NCI-H1417 (cell line): ENCODE measurements at regions not wholly inside any gene's neighbourhood (a gene's known extent, or its start where the extent isn't known, plus 50 kb on each side); places are given as distances from the start of the nearest gene placed in this dataset.
A peak's percentile ranks its signal among the peaks of the same experiment; 100 is the strongest.
"Not testable (repeated sequence)": the region's sequence is repeated elsewhere in the genome, so short reads cannot be mapped to it uniquely, and the experiment has no call there.

ENCODE experiments used
- DNase-seq, 3 experiments: peaks; one replicate each; lab custom pipeline; 2025; lab: John Stamatoyannopoulos, UW

DNA sequence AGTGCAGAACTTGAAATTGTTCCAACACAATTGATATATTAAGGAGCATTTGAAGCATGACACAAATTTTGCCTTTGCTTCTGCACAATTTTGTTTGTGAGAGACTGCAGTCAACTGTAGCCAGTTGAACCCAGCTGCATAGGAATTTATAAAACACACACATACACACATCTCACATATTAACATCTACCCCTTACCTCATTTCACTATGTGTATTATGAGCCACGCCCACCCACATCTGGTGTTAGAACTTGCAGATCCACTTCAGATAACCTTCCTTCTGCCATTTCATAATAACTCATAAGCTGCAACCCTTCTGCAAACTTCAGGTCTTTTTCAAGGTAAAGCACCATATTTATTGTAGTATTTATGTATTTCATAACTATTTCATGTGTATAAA lies 188.1 kb upstream of the WDFY3 start:
- no peak for DNase-seq

DNA sequence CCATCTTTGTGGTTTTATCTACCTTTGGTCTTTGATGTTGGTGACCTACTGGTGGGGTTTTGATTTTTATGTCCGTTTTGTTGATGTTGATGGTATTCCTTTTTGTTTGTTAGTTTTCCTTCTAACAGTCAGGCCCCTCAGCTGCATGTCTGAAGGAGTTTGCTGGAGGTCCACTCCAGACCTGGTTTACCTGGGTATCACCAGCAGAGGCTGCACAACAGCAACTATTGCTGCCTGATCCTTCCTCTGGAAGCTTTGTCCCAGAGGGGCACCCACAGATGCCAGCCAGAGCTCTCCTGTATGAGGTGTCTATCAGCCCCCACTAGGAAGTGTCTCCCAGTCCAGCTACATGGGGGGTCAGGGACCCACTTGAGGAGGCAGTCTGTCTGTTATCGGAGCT lies 199.3 kb upstream of the WDFY3 start:
- DNase-seq, result no peak

- peak; percentile 9 to 37 (median 33) for DNase-seq
These were observed 199.8 kb upstream of the WDFY3 start for GRCh38 chr4:85166318-85166717.

GRCh38 chr4:85168234-85168834 lies 201.8 kb upstream of the WDFY3 start:
- DNase-seq, result no peak

GRCh38 chr4:85170241-85170640 lies 203.8 kb upstream of the WDFY3 start:
- DNase-seq, result no peak

- no peak for DNase-seq
These were observed 208.7 kb upstream of the WDFY3 start for GRCh38 chr4:85175190-85175589.

- peak in 1 of 3 experiments; percentile 25 for DNase-seq
These were observed 210.6 kb upstream of the WDFY3 start for GRCh38 chr4:85177092-85177491.

DNA sequence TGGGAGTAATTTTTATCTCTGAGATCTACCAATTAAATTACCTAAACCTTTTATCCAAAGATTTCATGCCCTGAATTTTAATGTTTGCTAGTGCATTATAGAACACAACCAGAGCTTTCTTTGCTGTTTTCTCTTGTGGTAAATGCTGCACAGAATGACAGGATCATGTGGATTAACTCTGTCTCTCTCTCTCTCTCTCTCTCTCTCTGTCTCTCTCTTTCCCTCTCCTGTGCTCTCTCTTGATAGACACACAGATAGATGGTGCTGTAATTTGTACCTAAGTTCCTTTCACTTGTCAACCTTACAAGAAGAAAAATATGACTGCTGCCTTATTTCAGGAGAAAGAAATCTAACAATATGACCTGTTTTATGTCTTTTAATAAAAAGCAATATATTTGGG lies 211.2 kb upstream of the WDFY3 start:
- DNase-seq, result no peak

- no peak for DNase-seq
These were observed 214.0 kb upstream of the WDFY3 start for GRCh38 chr4:85180533-85180932.

DNA sequence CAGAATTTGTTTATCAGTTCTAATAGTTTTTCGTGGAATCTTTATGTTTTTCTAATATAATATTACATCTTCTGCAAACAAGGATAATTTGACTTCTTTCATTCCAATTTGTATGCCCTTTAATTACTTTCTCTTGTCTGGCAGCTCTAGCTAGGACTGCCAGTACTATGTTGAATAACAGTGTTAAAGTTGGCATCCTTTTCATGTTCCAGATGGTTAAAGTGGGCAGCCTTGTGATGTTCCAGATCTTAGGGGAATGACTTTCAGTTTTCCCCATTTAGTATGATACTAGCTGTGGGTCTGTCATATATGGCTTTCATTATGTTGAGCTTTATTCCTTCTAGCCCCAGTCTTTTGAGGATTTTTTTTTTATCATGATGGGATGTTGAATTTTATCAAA lies 220.6 kb upstream of the WDFY3 start:
- no peak for DNase-seq

DNA sequence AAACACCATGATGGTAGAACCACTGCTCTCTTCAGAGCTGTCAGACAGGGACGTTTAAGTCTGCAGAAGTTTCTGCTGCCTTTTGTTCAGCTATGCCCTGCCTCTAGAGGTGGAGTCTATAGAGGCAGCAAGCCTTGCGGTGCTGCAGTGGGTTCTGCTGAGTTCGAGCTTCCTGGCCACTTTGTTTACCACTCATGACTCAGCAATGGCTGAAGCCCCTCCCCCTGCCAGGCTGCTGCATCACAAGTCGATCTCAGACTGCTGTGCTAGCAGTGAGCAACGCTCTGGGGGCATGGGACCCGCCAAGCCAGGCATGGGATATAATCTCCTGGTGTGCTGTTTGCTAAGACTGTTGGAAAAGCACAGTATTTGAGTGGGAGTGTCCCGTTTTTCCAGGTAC lies 229.5 kb upstream of the WDFY3 start:
- DNase-seq, result not testable (repeated sequence)

DNA sequence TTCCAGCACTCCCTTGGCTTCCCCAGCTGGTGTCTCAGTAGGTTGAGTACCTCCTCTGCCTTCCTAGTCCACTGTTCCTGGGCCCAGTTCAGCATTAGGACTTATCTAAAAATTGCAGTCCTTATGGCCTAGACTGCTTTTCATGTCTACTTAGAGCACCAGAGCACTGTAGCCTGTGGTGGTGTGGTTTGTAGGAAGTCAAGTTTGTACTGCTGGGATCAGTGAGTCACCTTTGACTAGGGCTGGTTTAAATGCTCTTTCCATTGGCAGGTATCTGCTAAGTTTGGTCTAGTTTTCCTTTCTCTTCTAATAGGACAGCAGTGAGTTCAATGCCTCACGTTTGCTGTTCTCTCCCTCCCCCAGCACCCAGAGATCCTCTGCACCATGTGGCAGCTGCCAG lies 233.6 kb upstream of the WDFY3 start:
- DNase-seq, result no peak

GRCh38 chr4:85209161-85209560 lies 242.7 kb upstream of the WDFY3 start:
- no peak for DNase-seq

DNA sequence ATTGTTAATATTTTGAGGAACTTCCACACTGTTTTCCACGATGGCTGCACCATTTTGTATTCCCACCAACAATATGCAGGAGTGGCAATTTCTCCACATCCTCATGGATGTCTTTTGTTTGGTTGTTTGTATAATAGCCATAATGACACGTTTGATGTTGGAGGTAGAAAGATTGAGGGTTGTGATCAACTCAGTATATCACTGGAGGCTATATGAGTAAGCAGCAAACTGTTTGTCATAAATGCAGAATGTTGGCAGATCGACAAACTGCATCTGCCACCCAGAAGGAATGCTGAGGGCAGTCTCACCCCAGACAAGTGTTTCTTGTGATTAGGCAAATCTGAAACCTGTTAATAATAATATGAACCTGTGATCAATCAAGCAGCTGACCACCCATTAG lies 243.9 kb upstream of the WDFY3 start:
- DNase-seq, result peak in 2 of 3 experiments; percentile 4 to 63

DNA sequence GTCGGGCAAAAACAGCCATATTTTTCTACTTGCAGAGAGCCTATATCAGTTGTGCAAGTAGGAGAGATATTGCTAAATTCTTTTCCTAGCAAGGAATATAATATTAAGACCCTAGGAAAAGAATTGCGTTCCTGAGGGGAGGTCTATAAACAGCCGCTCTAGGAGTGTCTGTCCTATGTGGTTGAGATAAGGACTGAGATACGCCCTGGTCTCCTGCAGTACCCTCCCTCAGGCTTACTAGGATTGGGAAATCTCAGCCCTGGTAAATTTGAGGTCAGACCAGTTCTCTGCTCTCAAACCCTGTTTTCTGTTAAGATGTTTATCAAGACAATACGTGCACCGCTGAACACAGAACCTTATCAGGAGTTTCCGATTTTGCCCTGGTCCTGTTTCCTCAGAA lies 250.1 kb upstream of the WDFY3 start:
- DNase-seq, result not testable (repeated sequence)

- DNase-seq, result no peak
These were observed 252.3 kb upstream of the WDFY3 start for GRCh38 chr4:85218756-85219155.

GRCh38 chr4:85221606-85222005 lies 253.3 kb upstream of the ARHGAP24 start:
- no peak for DNase-seq

- no peak for DNase-seq
These were observed 252.4 kb upstream of the ARHGAP24 start for GRCh38 chr4:85222561-85222960.

GRCh38 chr4:85228264-85228663 lies 246.7 kb upstream of the ARHGAP24 start:
- DNase-seq, result no peak

GRCh38 chr4:85233516-85233915 lies 241.4 kb upstream of the ARHGAP24 start:
- no peak for DNase-seq

DNA sequence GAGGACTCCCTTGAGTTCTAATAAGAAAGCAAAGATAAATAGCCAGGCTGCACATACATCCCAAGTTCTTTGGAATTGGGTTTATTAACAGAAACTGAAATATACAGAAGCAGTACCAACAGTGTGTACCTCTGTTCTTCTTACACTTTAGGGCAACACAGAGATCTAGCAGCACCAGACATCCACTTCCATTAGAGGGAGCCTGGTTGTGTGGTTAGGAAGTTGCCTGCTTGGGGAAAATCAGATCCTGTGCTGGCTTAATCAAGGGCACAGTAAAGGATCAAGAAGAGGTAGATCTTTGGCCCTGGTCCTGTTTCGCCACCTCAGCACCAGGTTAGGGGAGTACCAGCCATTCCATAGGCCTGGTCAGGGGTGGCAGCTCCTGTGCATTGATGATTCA lies 231.1 kb upstream of the ARHGAP24 start:
- DNase-seq, result peak in 2 of 3 experiments; percentile 8 to 36

GRCh38 chr4:85244638-85245037 lies 230.3 kb upstream of the ARHGAP24 start:
- peak in 2 of 3 experiments; percentile 5 to 32 for DNase-seq

DNA sequence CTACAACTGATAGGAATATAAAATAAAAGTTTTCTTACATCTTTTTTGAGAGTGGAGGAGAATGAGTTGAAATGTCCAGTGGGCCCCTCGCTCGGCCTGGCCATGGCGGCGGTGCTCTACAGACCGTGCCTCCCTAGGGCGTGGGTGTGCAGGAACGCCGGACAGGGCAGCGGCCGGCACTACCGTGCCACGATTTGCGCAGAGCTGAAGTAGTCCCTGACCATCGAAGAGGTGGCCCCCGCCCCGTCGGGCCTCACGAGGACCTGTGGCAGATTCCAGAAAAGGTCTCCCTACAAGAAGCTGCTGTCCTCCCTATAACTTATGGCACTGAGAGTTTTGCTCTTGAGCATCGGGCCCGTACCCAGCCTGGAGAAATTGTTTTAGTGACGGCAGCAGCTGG lies 228.9 kb upstream of the ARHGAP24 start:
- DNase-seq, result no peak

GRCh38 chr4:85250852-85251251 lies 224.1 kb upstream of the ARHGAP24 start:
- DNase-seq, result no peak
